ENCODE measurements at regions not wholly inside any gene's neighbourhood (a gene's known extent, or its start where the extent isn't known, plus 50 kb on each side); places are given as distances from the start of the nearest gene placed in this dataset.

GRCh38 chr15:75100679-75101078 is 77.3 kb downstream of the PPCDC start:
- no peaks in the 10 kb centered on the region for H3K79me2 ChIP-seq (ENCODE audit: low read length)
- TF ChIP-seq CTCF (IDR thresholded peaks at IDR 0.05; ENCODE audit: low read length) (no peak), EZH2 (optimal IDR thresholded peaks at IDR 0.05; ENCODE audit: low read depth, low read length) (no peak), EZH2phosphoT487 (IDR thresholded peaks at IDR 0.05; ENCODE audit: low read length) (no peak)
- no peak overlapping the region for H3K27ac ChIP-seq (ENCODE audit: low read length)
- no peak overlapping the region for H3K9ac ChIP-seq (ENCODE audit: low read length)
- DNase-seq = no peak
- peaks cover 3% of the 10 kb centered on the region; the same call in 1 of the 2 replicates for H3F3A ChIP-seq (ENCODE audit: insufficient read depth, low read length)
- no peaks in the 10 kb centered on the region for H4K20me1 ChIP-seq (ENCODE audit: insufficient read depth, low read length)
- peaks cover 11% of the 10 kb centered on the region for H3K4me1 ChIP-seq (ENCODE audit: low read length)
- no peak overlapping the region for H3K4me2 ChIP-seq (ENCODE audit: low read depth, low read length)
- no peak overlapping the region for H2AFZ ChIP-seq (ENCODE audit: low read length)
- no peak overlapping the region for H3K4me3 ChIP-seq (ENCODE audit: low read length)
- H3K27me3 ChIP-seq (replicated peaks; ENCODE audit: insufficient read depth, low read length) = no peaks in the 10 kb centered on the region
- H3K9me2 ChIP-seq (replicated peaks; ENCODE audit: insufficient read depth, low read length) = no peaks in the 10 kb centered on the region
- H3K36me3 ChIP-seq (replicated peaks; ENCODE audit: insufficient read depth, low read length) = no peaks in the 10 kb centered on the region
- no peaks in the 10 kb centered on the region for H3K9me3 ChIP-seq (replicated peaks; ENCODE audit: insufficient read depth, low read length)

- Histone ChIP-seq H3K4me3 (ENCODE audit: low read length) (no peak overlapping the region), H3K27ac (ENCODE audit: low read length) (no peak overlapping the region; the same call in 1 of the 2 replicates)
- DNase-seq = peak; percentile 25
Observed at GRCh38 chr15:75104804-75105557, 81.6 kb downstream of the PPCDC start.

GRCh38 chr15:75107516-75107907 is 84.1 kb downstream of the PPCDC start:
- 0 out of 2 replicates have a peak, but pooled peaks cover 4% of the 10 kb centered on the region for H3F3A ChIP-seq (ENCODE audit: insufficient read depth, low read length)
- no peaks in the 10 kb centered on the region for H3K36me3 ChIP-seq (replicated peaks; ENCODE audit: insufficient read depth, low read length)
- no peak overlapping the region for H2AFZ ChIP-seq (ENCODE audit: low read length)
- H3K27me3 ChIP-seq (replicated peaks; ENCODE audit: insufficient read depth, low read length) = no peaks in the 10 kb centered on the region
- H3K4me2 ChIP-seq (ENCODE audit: low read depth, low read length) = no peak overlapping the region
- no peaks in the 10 kb centered on the region for H3K9me2 ChIP-seq (replicated peaks; ENCODE audit: insufficient read depth, low read length)
- peaks cover 42% of the 10 kb centered on the region for H3K4me1 ChIP-seq (ENCODE audit: low read length)
- H3K9me3 ChIP-seq (replicated peaks; ENCODE audit: insufficient read depth, low read length) = no peaks in the 10 kb centered on the region
- DNase-seq = no peak
- H3K4me3 ChIP-seq (ENCODE audit: low read length) = no peak overlapping the region
- no peaks in the 10 kb centered on the region for H3K79me2 ChIP-seq (ENCODE audit: low read length)
- TF ChIP-seq CTCF (IDR thresholded peaks at IDR 0.05; ENCODE audit: low read length) = no peak
- TF ChIP-seq EZH2phosphoT487 (IDR thresholded peaks at IDR 0.05; ENCODE audit: low read length) = no peak
- TF ChIP-seq EZH2 (optimal IDR thresholded peaks at IDR 0.05; ENCODE audit: low read depth, low read length) = no peak
- no peak overlapping the region for H3K9ac ChIP-seq (ENCODE audit: low read length)
- H4K20me1 ChIP-seq (ENCODE audit: insufficient read depth, low read length) = no peaks in the 10 kb centered on the region
- H3K27ac ChIP-seq (ENCODE audit: low read length) = no peak overlapping the region

More at GRCh38 chr15:75104804-75105557, 81.6 kb downstream of the PPCDC start:
- H3K9ac ChIP-seq (ENCODE audit: low read length) = no peak overlapping the region
- H3K79me2 ChIP-seq (ENCODE audit: low read length) = no peaks in the 10 kb centered on the region
- H3K4me1 ChIP-seq (ENCODE audit: low read length) = peaks cover 32% of the 10 kb centered on the region
- no peak overlapping the region for H3K4me2 ChIP-seq (ENCODE audit: low read depth, low read length)
- TF ChIP-seq EZH2 (optimal IDR thresholded peaks at IDR 0.05; ENCODE audit: low read depth, low read length) (no peak), CTCF (IDR thresholded peaks at IDR 0.05; ENCODE audit: low read length) (no peak), EZH2phosphoT487 (IDR thresholded peaks at IDR 0.05; ENCODE audit: low read length) (no peak)
- H2AFZ ChIP-seq (ENCODE audit: low read length) = no peak overlapping the region
- no peaks in the 10 kb centered on the region for H3K27me3 ChIP-seq (replicated peaks; ENCODE audit: insufficient read depth, low read length)
- H3K36me3 ChIP-seq (replicated peaks; ENCODE audit: insufficient read depth, low read length) = no peaks in the 10 kb centered on the region
- H4K20me1 ChIP-seq (ENCODE audit: insufficient read depth, low read length) = no peaks in the 10 kb centered on the region
- no peaks in the 10 kb centered on the region for H3F3A ChIP-seq (ENCODE audit: insufficient read depth, low read length)
- H3K9me2 ChIP-seq (replicated peaks; ENCODE audit: insufficient read depth, low read length) = no peaks in the 10 kb centered on the region
- no peaks in the 10 kb centered on the region for H3K9me3 ChIP-seq (replicated peaks; ENCODE audit: insufficient read depth, low read length)
